Stimulated activated CD4-positive, alpha-beta T cell treated with anti-CD3 and anti-CD28 coated beads, TNF-alpha, amount 100 ng/mL, for 4 hours (primary cell): ENCODE measurements at regions not wholly inside any gene's neighbourhood (a gene's known extent, or its start where the extent isn't known, plus 50 kb on each side); places are given as distances from the start of the nearest gene placed in this dataset.

Experiments used
- DNase-seq, 3 experiments: peaks; one replicate each; pipeline ENCODE4 v3.0.0-alpha.2; 2020; ENCODE audit warnings: low read depth in 3 of 3

GRCh38 chr11:70627219-70627618 is 228.9 kb downstream of the CTTN start:
- no peak for DNase-seq

GRCh38 chr11:70628176-70628854 is 230.0 kb downstream of the CTTN start:
- DNase-seq = no peak

DNA sequence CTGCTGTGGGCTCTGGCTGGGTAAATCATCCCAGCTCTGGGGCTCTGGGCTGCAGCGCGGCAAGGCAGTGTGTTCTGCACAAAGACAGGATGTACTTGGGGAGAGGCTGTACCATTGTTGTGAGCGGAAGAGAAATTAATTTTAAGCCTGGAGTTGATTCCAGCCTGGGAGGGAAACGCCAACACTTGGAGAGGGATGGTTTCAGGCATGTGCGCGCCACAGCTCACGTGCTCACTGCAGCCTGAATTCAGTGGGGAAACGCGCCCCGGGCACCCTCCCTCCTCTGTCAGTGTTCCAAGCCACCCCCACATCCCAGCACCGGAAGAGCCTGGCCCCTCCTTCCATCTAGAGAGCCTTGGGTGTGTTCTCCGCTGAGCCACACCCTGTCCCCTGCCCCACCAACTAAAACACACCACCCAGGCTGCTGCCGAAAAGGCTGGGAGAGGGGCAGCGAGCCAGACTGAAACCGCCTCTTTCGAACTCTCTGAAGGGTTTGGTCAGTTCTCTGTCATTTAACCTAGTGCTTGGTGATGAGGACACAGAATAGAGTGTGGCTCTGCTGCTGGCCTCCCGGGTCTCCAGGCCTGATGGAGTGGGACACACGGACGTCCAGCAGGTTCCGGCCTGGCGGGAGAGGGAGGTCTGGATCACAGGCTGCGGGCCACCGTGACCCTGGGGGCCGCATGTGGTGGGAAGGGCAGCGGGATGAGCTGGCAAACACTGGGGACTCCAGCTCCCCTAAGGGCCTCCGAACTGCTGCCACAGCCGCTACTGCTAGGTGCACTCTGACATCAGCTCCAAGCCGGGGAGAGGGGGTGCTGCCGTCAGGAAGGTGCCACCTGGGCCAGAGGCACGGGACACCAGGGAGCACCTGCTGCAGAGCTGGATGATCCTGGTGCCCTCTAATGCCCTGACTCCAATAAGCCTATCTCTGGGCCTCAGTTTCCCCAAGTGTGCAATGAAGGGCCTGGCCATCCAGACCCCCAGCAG is 230.8 kb downstream of the CTTN start:
- DNase-seq = no peak

- DNase-seq = no peak
Measured at GRCh38 chr11:70630068-70630467, 231.7 kb downstream of the CTTN start.

GRCh38 chr11:70630816-70631623 is 232.7 kb downstream of the CTTN start:
- DNase-seq = no peak

- DNase-seq = no peak
Measured at GRCh38 chr11:70631624-70632047, 233.3 kb downstream of the CTTN start.

DNA sequence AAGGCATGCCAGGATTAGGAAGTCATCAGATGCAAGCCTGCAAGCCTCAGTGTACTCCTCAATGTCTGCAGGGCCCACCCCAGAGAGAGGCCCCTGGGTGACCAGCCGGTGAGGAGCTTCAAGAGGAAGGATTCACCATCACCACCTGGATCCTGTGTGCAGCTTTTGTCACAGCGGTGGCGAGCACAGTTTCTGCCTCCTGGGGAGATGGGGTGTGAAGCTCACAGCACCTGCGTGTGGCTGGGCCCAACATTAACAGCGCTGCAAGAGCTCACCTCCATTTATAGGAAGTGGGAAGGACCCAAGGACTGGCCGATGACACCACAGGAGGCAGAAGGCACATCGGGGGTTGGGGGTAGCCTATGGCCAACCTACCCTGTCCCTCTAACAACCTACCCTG is 235.3 kb downstream of the CTTN start:
- no peak for DNase-seq

GRCh38 chr11:70636659-70637058 is 238.3 kb downstream of the CTTN start:
- no peak for DNase-seq

- no peak for DNase-seq
Measured at GRCh38 chr11:70637186-70637800, 239.0 kb downstream of the CTTN start.

DNA sequence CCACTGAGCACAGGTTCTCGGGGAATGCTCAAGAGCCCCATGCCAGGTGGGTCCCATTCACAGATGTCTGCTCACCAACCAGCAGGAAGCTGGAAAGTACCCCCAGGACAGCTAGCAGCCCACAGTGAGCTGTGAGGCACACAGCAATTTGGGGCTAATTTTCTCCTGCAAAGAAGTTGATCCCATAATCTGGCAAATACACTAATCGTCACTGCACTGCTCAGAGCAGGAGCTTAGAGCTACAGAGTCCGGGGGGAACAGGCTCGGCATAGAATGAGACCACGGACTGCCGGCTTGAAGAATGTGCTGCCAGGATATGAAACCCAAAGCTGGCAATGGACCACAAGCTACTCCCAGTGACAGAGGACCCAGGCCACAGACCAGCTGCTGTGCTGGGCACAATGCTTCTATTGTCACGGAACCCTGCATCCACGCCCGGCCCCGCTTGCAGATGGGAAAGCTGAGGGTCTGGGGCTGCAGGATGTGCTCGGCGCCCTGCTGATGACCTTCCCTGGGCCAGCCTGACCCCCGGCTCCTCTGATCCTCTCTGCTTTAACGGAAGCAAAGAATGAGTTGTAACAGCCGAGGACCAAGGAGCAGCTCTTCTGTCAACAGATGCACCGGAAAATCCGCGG is 239.7 kb downstream of the CTTN start:
- DNase-seq = no peak

GRCh38 chr11:70640408-70640807 is 242.1 kb downstream of the CTTN start:
- DNase-seq = no peak

- DNase-seq = no peak
Measured at GRCh38 chr11:70641369-70641768, 243.0 kb downstream of the CTTN start.

- no peak for DNase-seq
Measured at GRCh38 chr11:70642266-70642665, 243.9 kb downstream of the CTTN start.

GRCh38 chr11:70643642-70644041 is 245.3 kb downstream of the CTTN start:
- DNase-seq = no peak

- DNase-seq = no peak
Measured at GRCh38 chr11:70644343-70645060, 246.2 kb downstream of the CTTN start.

- no peak for DNase-seq
Measured at GRCh38 chr11:70645537-70645936, 247.2 kb downstream of the CTTN start.

GRCh38 chr11:70646272-70647049 is 248.1 kb downstream of the CTTN start:
- no peak for DNase-seq

GRCh38 chr11:70647188-70648166 is 249.1 kb downstream of the CTTN start:
- no peak for DNase-seq
